Osteoblast (primary cell): ENCODE measurements at regions not wholly inside any gene's neighbourhood (a gene's known extent, or its start where the extent isn't known, plus 50 kb on each side); places are given as distances from the start of the nearest gene placed in this dataset.
"Not testable (repeated sequence)": the region's sequence is repeated elsewhere in the genome, so short reads cannot be mapped to it uniquely, and the experiment has no call there.

Source experiments
- DNase-seq: peaks from one replicate; pipeline ENCODE4 v3.0.0; 2011; ENCODE audit warnings: low spot score, mixed read lengths; ENCODE audit not compliant: insufficient read length; ENCODE audit errors: missing footprints
- H2AFZ ChIP-seq: 2 replicates; pipeline ENCODE4 v1.6.0; 2011; ENCODE audit warnings: mild to moderate bottlenecking, low read length
- H3K27ac ChIP-seq: 2 replicates; pipeline ENCODE4 v1.5.1; 2011; ENCODE audit warnings: mild to moderate bottlenecking, low read depth, low read length, moderate library complexity
- H3K27me3 ChIP-seq: 2 replicates; pipeline ENCODE4 v1.6.0; 2012; ENCODE audit warnings: mild to moderate bottlenecking, control low read depth, inconsistent platforms, low read length, moderate library complexity; ENCODE audit not compliant: insufficient read depth
- H3K36me3 ChIP-seq: 2 replicates; pipeline ENCODE4 v1.5.1; 2011; ENCODE audit warnings: mild to moderate bottlenecking, low read length, control low read depth, moderate library complexity; ENCODE audit not compliant: insufficient read depth
- H3K4me1 ChIP-seq: 2 replicates; pipeline ENCODE4 v1.5.1; 2011; ENCODE audit warnings: mild to moderate bottlenecking, low read length, control low read depth, moderate library complexity; ENCODE audit not compliant: insufficient read depth
- H3K4me2 ChIP-seq: 2 replicates; pipeline ENCODE4 v1.6.0; 2011; ENCODE audit warnings: mild to moderate bottlenecking, low read length; ENCODE audit not compliant: insufficient read depth
- H3K4me3 ChIP-seq: fragments of 200-600 bp; sonication (generic); 3 replicates; pipeline ENCODE4 v1.5.1; 2012; ENCODE audit warnings: mild to moderate bottlenecking, low read length, inconsistent platforms; ENCODE audit not compliant: insufficient read depth
- H3K79me2 ChIP-seq: 2 replicates; pipeline ENCODE4 v1.6.0; 2012; ENCODE audit warnings: mild to moderate bottlenecking, low read length, control low read depth, inconsistent platforms; ENCODE audit not compliant: insufficient read depth
- H3K9me3 ChIP-seq: 2 replicates; pipeline ENCODE4 v1.5.1; 2011; ENCODE audit warnings: low read depth, low read length, control low read depth
- H4K20me1 ChIP-seq: 2 replicates; pipeline ENCODE4 v1.6.0; 2012; ENCODE audit warnings: mild to moderate bottlenecking, low read length, control low read depth; ENCODE audit not compliant: insufficient read depth
- CTCF ChIP-seq: IDR thresholded peaks from 2 replicates; pipeline ENCODE4 v1.5.1; 2011; ENCODE audit warnings: mild to moderate bottlenecking, low read depth, low read length, moderate library complexity; ENCODE audit errors: extremely low read depth

GRCh38 chr1:30660241-30660640 is 63.1 kb downstream of the MATN1 start:
- TF ChIP-seq CTCF = no peak
- no peaks in the 10 kb centered on the region for H3K9me3 ChIP-seq
- no peak overlapping the region for H2AFZ ChIP-seq
- H3K27me3 ChIP-seq = peaks cover 14% of the 10 kb centered on the region
- H3K4me3 ChIP-seq = no peak overlapping the region
- H3K79me2 ChIP-seq = no peaks in the 10 kb centered on the region
- DNase-seq = no peak
- no peak overlapping the region for H3K4me2 ChIP-seq
- H3K36me3 ChIP-seq = no peaks in the 10 kb centered on the region
- H3K27ac ChIP-seq = no peak overlapping the region
- H3K4me1 ChIP-seq = no peaks in the 10 kb centered on the region
- H4K20me1 ChIP-seq = no peaks in the 10 kb centered on the region

- Histone ChIP-seq H3K27me3 (peaks cover 14% of the 10 kb centered on the region), H3K4me2 (no peak overlapping the region), H3K27ac (no peak overlapping the region), H3K79me2 (no peaks in the 10 kb centered on the region), H3K36me3 (no peaks in the 10 kb centered on the region), H3K4me3 (no peak overlapping the region), H3K4me1 (no peaks in the 10 kb centered on the region), H3K9me3 (no peaks in the 10 kb centered on the region), H4K20me1 (no peaks in the 10 kb centered on the region), H2AFZ (no peak overlapping the region)
- TF ChIP-seq CTCF = no peak
- no peak for DNase-seq
Measured at GRCh38 chr1:30659702-30660101, 63.7 kb downstream of the MATN1 start.

- H3K4me3 ChIP-seq, H3K27ac ChIP-seq: not testable (repeated sequence)
Measured at GRCh38 chr1:30658375-30658774, 65.0 kb downstream of the MATN1 start.

GRCh38 chr1:30658014-30658336 is 65.4 kb downstream of the MATN1 start:
- no peak for DNase-seq
- H3K27me3 ChIP-seq = peaks cover 12% of the 10 kb centered on the region
- H3K4me2 ChIP-seq = no peak overlapping the region

More at GRCh38 chr1:30658375-30658774, 65.0 kb downstream of the MATN1 start:
- DNase-seq, H2AFZ ChIP-seq, H3K4me2 ChIP-seq, H3K36me3 ChIP-seq, H3K79me2 ChIP-seq, H3K4me1 ChIP-seq, H3K9me3 ChIP-seq, H4K20me1 ChIP-seq: not testable (repeated sequence)
- peaks cover 14% of the 10 kb centered on the region for H3K27me3 ChIP-seq

More at GRCh38 chr1:30658014-30658336, 65.4 kb downstream of the MATN1 start:
- H3K9me3 ChIP-seq = no peaks in the 10 kb centered on the region
- no peak overlapping the region for H3K27ac ChIP-seq
- H4K20me1 ChIP-seq = no peaks in the 10 kb centered on the region
- TF ChIP-seq CTCF = no peak
- no peaks in the 10 kb centered on the region for H3K4me1 ChIP-seq
- H3K36me3 ChIP-seq = no peaks in the 10 kb centered on the region
- H3K79me2 ChIP-seq = no peaks in the 10 kb centered on the region
- no peak overlapping the region for H2AFZ ChIP-seq
- no peak overlapping the region for H3K4me3 ChIP-seq
